ENCODE measurements at regions not wholly inside any gene's neighbourhood (a gene's known extent, or its start where the extent isn't known, plus 50 kb on each side); places are given as distances from the start of the nearest gene placed in this dataset.

- TF ChIP-seq CTCF (conservative IDR thresholded peaks at IDR 0.05; ENCODE audit: low read length) (no peak), EZH2phosphoT487 (IDR thresholded peaks at IDR 0.05; ENCODE audit: borderline replicate concordance) (no peak)
Measured at GRCh38 chr13:32951580-32951979, 64.6 kb upstream of the KL start.
